ENCODE measurements at regions not wholly inside any gene's neighbourhood (a gene's known extent, or its start where the extent isn't known, plus 50 kb on each side); places are given as distances from the start of the nearest gene placed in this dataset.

DNA sequence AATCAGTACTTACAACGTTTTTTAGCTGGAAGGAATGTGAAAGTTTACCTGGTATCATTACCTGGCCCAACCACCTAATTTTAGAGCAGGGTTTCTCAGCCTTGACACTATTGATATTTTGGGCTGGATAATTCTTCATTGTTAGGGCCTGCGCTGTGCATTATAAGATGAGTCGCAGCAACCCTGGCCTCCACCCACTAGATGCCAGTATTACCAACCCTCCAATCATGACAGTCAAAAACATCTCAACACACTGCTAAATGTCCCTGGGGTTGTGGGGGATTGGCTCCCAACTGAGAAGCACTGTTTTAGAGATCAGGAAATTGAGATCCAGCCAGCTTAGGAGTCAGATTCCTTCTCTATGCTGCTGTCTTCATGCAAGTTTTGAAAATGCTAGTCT is 265.3 kb upstream of the TCF4 start:
- intact Hi-C loops (cut with DNase I) = no loop called here
- H3K4me1 ChIP-seq (ENCODE audit: insufficient read depth) = no peaks in the 10 kb centered on the region
- no peak overlapping the region for H3K27ac ChIP-seq
- H3K36me3 ChIP-seq = no peaks in the 10 kb centered on the region
- no peak for TF ChIP-seq POLR2A (IDR thresholded peaks at IDR 0.05)
- no peaks in the 10 kb centered on the region for H3K27me3 ChIP-seq
- WGBS, 3 donors = 87 to 93% (median 89%) methylated on average over 3 of the region's 3 CpGs
- H3K4me3 ChIP-seq = no peak overlapping the region
- no peak for DNase-seq
- H3K9me3 ChIP-seq = no peaks in the 10 kb centered on the region

DNA sequence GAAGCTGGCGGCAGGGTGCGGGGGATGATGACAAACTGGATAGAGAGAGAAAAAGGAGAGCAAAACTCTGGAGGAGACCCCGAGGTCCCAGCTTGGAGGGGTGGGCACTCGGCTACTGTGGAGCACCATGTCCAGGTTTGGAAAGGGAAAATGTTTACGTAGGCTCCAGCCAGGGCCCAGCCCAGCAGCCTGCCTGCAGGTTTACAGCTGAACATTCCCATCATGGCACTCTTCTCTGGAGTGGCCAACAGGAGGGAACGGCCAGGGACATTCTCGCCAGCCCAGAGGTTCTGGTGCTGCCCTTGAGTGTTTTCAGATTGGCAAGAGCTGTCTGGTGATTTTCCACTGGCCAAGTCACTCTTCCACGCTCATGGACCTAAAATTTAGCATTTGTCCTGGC is 262.9 kb upstream of the TCF4 start:
- Histone ChIP-seq H3K4me3 (no peak overlapping the region), H3K27ac (no peak overlapping the region), H3K4me1 (ENCODE audit: insufficient read depth) (no peaks in the 10 kb centered on the region), H3K36me3 (no peaks in the 10 kb centered on the region), H3K9me3 (no peaks in the 10 kb centered on the region), H3K27me3 (no peaks in the 10 kb centered on the region)
- TF ChIP-seq POLR2A (IDR thresholded peaks at IDR 0.05) = no peak
- TF ChIP-seq, protein P1, sequence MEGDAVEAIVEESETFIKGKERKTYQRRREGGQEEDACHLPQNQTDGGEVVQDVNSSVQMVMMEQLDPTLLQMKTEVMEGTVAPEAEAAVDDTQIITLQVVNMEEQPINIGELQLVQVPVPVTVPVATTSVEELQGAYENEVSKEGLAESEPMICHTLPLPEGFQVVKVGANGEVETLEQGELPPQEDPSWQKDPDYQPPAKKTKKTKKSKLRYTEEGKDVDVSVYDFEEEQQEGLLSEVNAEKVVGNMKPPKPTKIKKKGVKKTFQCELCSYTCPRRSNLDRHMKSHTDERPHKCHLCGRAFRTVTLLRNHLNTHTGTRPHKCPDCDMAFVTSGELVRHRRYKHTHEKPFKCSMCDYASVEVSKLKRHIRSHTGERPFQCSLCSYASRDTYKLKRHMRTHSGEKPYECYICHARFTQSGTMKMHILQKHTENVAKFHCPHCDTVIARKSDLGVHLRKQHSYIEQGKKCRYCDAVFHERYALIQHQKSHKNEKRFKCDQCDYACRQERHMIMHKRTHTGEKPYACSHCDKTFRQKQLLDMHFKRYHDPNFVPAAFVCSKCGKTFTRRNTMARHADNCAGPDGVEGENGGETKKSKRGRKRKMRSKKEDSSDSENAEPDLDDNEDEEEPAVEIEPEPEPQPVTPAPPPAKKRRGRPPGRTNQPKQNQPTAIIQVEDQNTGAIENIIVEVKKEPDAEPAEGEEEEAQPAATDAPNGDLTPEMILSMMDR (IDR thresholded peaks at IDR 0.05) = no peak
- no peak for TF ChIP-seq EP300 (IDR thresholded peaks at IDR 0.05)
- no peak for DNase-seq
- WGBS, 3 donors = 92 to 95% (median 94%) methylated on average over 8 of the region's 8 CpGs
- intact Hi-C loops (cut with DNase I) = no loop called here

DNA sequence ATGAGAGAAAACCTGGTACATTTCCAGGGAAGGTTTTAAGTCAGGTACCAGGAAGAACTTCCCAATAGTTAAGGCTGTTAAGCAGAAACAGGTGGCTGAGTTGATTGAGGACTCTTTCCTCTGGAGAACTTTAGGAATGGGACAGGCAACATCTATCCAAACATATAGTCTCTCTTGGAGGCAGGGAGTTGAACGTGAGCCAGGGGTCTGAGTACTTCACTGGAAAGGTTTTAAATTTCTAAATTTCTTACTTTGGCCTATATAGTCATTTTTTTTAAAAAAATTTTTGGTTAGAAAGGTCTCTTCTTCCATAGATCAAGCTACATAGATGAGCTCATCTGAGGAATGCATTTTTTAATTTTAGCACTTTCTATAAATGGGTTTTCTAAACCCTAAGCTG is 261.4 kb upstream of the TCF4 start:
- DNase-seq = no peak

DNA sequence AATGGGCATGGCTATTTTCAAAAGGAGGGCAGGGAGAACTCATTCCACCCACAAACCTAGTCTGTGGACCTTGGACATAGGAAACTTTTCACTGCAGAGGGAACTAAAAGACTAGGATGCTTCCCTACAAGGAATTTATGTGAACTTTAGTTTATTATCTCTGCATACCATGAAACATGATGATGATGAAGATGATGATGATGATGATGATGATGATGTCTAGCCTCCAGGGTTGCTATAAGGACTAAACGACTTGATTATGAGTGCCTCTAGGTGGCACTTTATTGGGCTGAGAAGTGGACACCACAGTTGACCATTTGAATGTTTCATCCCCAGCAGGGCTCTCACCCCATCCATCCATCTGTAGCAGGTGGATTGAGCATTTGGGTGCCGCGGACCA is 260.0 kb upstream of the TCF4 start:
- Histone ChIP-seq H3K4me1 (ENCODE audit: insufficient read depth) (no peaks in the 10 kb centered on the region), H3K27me3 (no peaks in the 10 kb centered on the region), H3K36me3 (no peaks in the 10 kb centered on the region), H3K27ac (no peak overlapping the region), H3K9me3 (no peaks in the 10 kb centered on the region), H3K4me3 (no peak overlapping the region)
- TF ChIP-seq POLR2A (IDR thresholded peaks at IDR 0.05) = no peak
- TF ChIP-seq, protein P1 (IDR thresholded peaks at IDR 0.05) = no peak
- no peak for DNase-seq
- intact Hi-C loops (cut with DNase I) = no loop called here
- 79 to 96% (median 93%) methylated on average over 3 of the region's 3 CpGs for WGBS, 3 donors

More for the DNA sequence above, 261.4 kb upstream of the TCF4 start:
- H3K27ac ChIP-seq = no peak overlapping the region
- no peaks in the 10 kb centered on the region for H3K36me3 ChIP-seq
- H3K9me3 ChIP-seq = no peaks in the 10 kb centered on the region
- no peaks in the 10 kb centered on the region for H3K27me3 ChIP-seq
- H3K4me3 ChIP-seq = no peak overlapping the region
- 57 to 74% (median 65%) methylated on average over 1 of the region's 1 CpG for WGBS, 3 donors
- intact Hi-C loops (cut with DNase I) = no loop called here
- no peaks in the 10 kb centered on the region for H3K4me1 ChIP-seq (ENCODE audit: insufficient read depth)
- TF ChIP-seq, protein P1 (IDR thresholded peaks at IDR 0.05) = no peak
- TF ChIP-seq EP300 (IDR thresholded peaks at IDR 0.05) = no peak

DNA sequence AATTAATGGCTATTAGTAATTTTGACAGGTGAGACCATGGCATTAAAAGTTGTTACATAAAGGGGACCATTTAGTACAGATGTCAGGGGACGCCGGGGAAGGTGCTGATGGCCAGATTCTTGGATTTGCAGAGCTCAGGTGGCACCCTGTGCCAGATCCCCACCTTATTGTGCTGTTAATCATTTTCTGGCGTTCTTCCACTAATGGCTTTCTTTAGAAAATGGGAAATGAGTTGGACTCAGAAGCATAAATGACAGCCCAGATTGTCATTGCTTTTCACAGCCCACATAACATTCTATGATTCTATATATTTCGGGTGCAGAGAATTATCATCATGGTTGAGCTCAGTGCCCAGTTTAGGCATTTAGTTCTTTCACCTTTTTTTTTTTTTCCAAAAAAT is 257.2 kb upstream of the TCF4 start:
- TF ChIP-seq, protein P1 (IDR thresholded peaks at IDR 0.05) = no peak
- no peak for TF ChIP-seq POLR2A (IDR thresholded peaks at IDR 0.05)
- no peak for TF ChIP-seq EP300 (IDR thresholded peaks at IDR 0.05)
- no peaks in the 10 kb centered on the region for H3K27me3 ChIP-seq
- no peak for DNase-seq

More for the DNA sequence above, 257.2 kb upstream of the TCF4 start:
- no peaks in the 10 kb centered on the region for H3K9me3 ChIP-seq
- WGBS, 3 donors = 95 to 96% (median 96%) methylated on average over 4 of the region's 4 CpGs
- H3K4me3 ChIP-seq = no peak overlapping the region
- H3K27ac ChIP-seq = no peak overlapping the region
- no peaks in the 10 kb centered on the region for H3K36me3 ChIP-seq
- no peaks in the 10 kb centered on the region for H3K4me1 ChIP-seq (ENCODE audit: insufficient read depth)
- intact Hi-C loops (cut with DNase I) = no loop called here

All from ovary (tissue), 7 donors.